ENCODE measurements at regions not wholly inside any gene's neighbourhood (a gene's known extent, or its start where the extent isn't known, plus 50 kb on each side); places are given as distances from the start of the nearest gene placed in this dataset.

DNA sequence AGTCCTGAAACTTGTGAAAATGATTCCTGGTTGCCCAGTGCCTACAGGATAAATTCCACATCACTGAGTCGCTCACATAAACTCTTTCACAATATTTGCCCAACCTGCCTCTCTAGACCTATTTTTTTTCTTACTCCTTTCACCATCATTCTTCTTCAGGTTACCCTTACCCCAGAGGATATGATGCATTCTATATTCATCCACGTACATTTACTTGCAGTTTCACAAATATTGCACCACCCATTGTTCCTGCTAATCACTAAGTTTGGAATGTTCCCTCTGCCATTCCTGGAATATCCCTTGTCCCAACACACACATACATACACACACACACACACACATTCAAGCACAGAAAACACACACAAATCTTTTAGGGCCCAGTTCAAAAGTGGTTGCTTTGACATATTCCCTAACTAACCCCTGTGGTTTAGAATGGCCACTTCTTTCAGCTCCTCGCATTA is 379.5 kb downstream of the ETS1 start:
- ATAC-seq (peak; percentile 36), DNase-seq (no peak)
- 66 to 70% methylated on average over 3 of the region's 3 CpGs for WGBS, 2 donors
- intact Hi-C loops (cut with DNase I), result no loop called here
- Histone ChIP-seq H3K27me3 (no peaks in the 10 kb centered on the region), H3K9me3 (no peaks in the 10 kb centered on the region), H3K4me1 (peaks cover 16% of the 10 kb centered on the region), H3K4me3 (no peak overlapping the region), H3K27ac (peak overlapping the region in 2 of 4 donors; percentile 21 to 40), H3K36me3 (replicated peaks in 1 of 2; ENCODE audit: insufficient read depth in 1 of 2, low read depth in 2 of 2) (no peaks in the 10 kb centered on the region)
- TF ChIP-seq POLR2A (IDR thresholded peaks at IDR 0.05), result no peak
- TF ChIP-seq, protein P1, sequence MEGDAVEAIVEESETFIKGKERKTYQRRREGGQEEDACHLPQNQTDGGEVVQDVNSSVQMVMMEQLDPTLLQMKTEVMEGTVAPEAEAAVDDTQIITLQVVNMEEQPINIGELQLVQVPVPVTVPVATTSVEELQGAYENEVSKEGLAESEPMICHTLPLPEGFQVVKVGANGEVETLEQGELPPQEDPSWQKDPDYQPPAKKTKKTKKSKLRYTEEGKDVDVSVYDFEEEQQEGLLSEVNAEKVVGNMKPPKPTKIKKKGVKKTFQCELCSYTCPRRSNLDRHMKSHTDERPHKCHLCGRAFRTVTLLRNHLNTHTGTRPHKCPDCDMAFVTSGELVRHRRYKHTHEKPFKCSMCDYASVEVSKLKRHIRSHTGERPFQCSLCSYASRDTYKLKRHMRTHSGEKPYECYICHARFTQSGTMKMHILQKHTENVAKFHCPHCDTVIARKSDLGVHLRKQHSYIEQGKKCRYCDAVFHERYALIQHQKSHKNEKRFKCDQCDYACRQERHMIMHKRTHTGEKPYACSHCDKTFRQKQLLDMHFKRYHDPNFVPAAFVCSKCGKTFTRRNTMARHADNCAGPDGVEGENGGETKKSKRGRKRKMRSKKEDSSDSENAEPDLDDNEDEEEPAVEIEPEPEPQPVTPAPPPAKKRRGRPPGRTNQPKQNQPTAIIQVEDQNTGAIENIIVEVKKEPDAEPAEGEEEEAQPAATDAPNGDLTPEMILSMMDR (IDR thresholded peaks at IDR 0.05), result no peak

DNA sequence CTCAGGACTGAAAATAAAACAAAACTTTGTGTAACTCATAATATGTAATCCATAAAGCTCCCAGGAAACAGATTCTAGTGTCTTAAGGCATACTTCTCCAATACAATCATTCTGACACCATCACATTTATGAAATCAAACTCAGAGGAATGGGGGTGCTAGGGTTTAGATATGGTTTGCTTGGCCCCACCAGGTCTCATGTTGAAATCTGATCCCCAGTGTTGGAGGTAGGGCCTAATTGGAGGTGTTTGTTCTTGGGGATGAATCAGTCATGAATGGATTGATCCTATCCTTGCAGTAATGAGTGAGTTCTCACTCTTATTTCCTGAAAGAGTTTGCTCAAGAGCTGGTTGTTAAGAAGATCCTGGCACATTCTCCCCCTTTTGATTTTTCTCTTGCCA is 380.9 kb downstream of the ETS1 start:
- no peak overlapping the region for H3K4me3 ChIP-seq

DNA sequence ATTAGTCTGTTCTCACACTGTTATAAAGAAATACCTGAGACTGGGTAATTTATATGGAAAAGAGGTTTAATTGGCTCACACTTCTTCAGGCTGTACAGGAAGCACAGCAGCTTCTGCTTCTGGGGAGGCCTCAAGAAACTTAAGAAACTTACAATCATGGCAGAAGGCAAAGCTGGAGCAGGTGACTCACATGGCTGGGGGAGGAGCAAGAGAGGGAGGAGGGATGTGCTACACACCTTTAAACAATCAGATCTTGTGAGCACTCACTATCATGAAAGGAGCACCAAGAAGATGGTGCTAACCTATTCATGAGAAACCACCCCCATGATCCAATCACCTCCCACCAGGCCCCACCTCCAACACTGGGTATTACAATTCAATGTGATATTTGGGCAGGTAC is 381.6 kb downstream of the ETS1 start:
- intact Hi-C loops (cut with DNase I), result no loop called here
- no peak for ATAC-seq
- Histone ChIP-seq H3K36me3 (replicated peaks in 1 of 2; ENCODE audit: insufficient read depth in 1 of 2, low read depth in 2 of 2) (no peaks in the 10 kb centered on the region), H3K27me3 (no peaks in the 10 kb centered on the region), H3K4me1 (peaks cover 16% of the 10 kb centered on the region), H3K4me3 (no peak overlapping the region), H3K9me3 (no peaks in the 10 kb centered on the region), H3K27ac (no peak overlapping the region)
- no peak for DNase-seq
- TF ChIP-seq, protein P1 (IDR thresholded peaks at IDR 0.05), result no peak
- TF ChIP-seq POLR2A (IDR thresholded peaks at IDR 0.05), result no peak

More for the DNA sequence above, 380.9 kb downstream of the ETS1 start:
- no peaks in the 10 kb centered on the region for H3K36me3 ChIP-seq (replicated peaks in 1 of 2; ENCODE audit: insufficient read depth in 1 of 2, low read depth in 2 of 2)
- no peak for ATAC-seq
- no peaks in the 10 kb centered on the region for H3K27me3 ChIP-seq
- H3K9me3 ChIP-seq, result no peaks in the 10 kb centered on the region
- H3K27ac ChIP-seq, result no peak overlapping the region
- peaks cover 16% of the 10 kb centered on the region for H3K4me1 ChIP-seq
- no peak for DNase-seq
- intact Hi-C loops (cut with DNase I), result no loop called here
- TF ChIP-seq POLR2A (IDR thresholded peaks at IDR 0.05), result no peak
- TF ChIP-seq, protein P1 (IDR thresholded peaks at IDR 0.05), result no peak

DNA sequence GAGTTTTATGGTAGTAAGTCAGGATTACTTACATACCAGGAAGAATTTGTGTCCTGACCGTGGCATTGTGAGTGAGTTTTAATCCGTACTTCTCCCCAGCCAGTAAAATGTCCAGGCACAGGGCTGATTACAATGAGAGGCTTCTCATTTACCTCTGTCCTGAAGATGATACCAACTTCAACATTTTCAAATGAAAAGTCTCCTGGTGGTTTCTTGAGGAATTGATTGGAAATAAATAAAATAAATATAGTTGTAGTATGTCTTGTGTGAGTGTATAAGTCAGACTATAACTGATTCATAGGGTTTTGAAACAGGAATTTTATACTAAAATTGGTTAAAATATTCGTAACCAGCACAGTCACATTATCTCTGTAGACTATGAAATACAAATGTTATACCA is 382.5 kb downstream of the ETS1 start:
- intact Hi-C loops (cut with DNase I), result no loop called here
- 80 to 83% methylated on average over 3 of the region's 3 CpGs for WGBS, 2 donors

DNA sequence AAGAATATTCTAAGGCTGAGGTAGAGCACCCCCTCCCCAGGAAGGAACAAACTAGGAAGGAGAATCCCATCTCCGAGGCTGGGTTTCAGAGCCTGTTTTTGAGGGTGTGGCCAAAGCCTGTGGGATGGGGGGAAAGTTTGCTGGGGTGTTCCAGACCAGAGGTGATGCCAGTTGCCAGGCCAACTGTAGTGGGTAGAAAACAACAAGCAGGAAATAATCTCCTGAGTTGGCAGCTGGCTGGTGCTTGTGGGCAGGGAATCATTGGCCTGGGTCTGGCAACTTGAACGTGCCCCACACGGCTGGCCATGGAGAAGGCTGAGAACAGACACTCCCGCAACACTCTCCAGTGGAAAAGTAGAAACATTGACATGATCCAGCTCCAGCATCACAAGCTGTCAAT is 385.6 kb downstream of the ETS1 start:
- Histone ChIP-seq H3K4me1 (no peaks in the 10 kb centered on the region), H3K36me3 (replicated peaks in 1 of 2; ENCODE audit: insufficient read depth in 1 of 2, low read depth in 2 of 2) (no peaks in the 10 kb centered on the region), H3K27ac (no peak overlapping the region), H3K27me3 (no peaks in the 10 kb centered on the region), H3K9me3 (no peaks in the 10 kb centered on the region), H3K4me3 (no peak overlapping the region)
- intact Hi-C loops (cut with DNase I), result no loop called here
- WGBS, 2 donors, result 55 to 67% methylated on average over 4 of the region's 4 CpGs
- ATAC-seq, result no peak
- TF ChIP-seq, protein P1 (IDR thresholded peaks at IDR 0.05), result no peak
- TF ChIP-seq POLR2A (IDR thresholded peaks at IDR 0.05), result no peak
- DNase-seq, result peak in 1 of 4 donors; percentile 10

More for the DNA sequence above, 382.5 kb downstream of the ETS1 start:
- no peak for DNase-seq
- no peaks in the 10 kb centered on the region for H3K9me3 ChIP-seq
- H3K4me1 ChIP-seq, result peaks cover 13% of the 10 kb centered on the region
- no peaks in the 10 kb centered on the region for H3K27me3 ChIP-seq
- TF ChIP-seq, protein P1 (IDR thresholded peaks at IDR 0.05), result no peak
- TF ChIP-seq POLR2A (IDR thresholded peaks at IDR 0.05), result no peak
- H3K4me3 ChIP-seq, result no peak overlapping the region
- H3K27ac ChIP-seq, result no peak overlapping the region
- ATAC-seq, result no peak
- no peaks in the 10 kb centered on the region for H3K36me3 ChIP-seq (replicated peaks in 1 of 2; ENCODE audit: insufficient read depth in 1 of 2, low read depth in 2 of 2)

Measured in body of pancreas (tissue), 4 donors.